WERI-Rb-1 (cell line): ENCODE measurements at regions not wholly inside any gene's neighbourhood (a gene's known extent, or its start where the extent isn't known, plus 50 kb on each side); places are given as distances from the start of the nearest gene placed in this dataset.

Source experiments
- DNase-seq: peaks from one replicate; pipeline ENCODE4 v3.0.0-alpha.2; 2020
- H3K27ac ChIP-seq: fragments of 250-450 bp; sonication (Bioruptor Pico); 2 replicates; pipeline ENCODE4 v1.5.1; 2020; ENCODE audit warnings: mild to moderate bottlenecking, moderate library complexity
- H3K27me3 ChIP-seq: fragments of 250-450 bp; sonication (Bioruptor Pico); 2 replicates; pipeline ENCODE4 v1.5.1; 2021; ENCODE audit warnings: mild to moderate bottlenecking, low read depth, moderate library complexity; ENCODE audit not compliant: insufficient read depth, severe bottlenecking
- H3K36me3 ChIP-seq: fragments of 250-450 bp; sonication (Bioruptor Pico); 2 replicates; pipeline ENCODE4 v1.5.1; 2020; ENCODE audit warnings: mild to moderate bottlenecking, moderate library complexity
- H3K4me3 ChIP-seq: 2 replicates; pipeline ENCODE4 v1.5.1; 2011; ENCODE audit warnings: low read depth, mild to moderate bottlenecking, control low read depth, low read length
- H3K9me3 ChIP-seq: fragments of 250-450 bp; sonication (Bioruptor Pico); 2 replicates; pipeline ENCODE4 v1.5.1; 2021; ENCODE audit warnings: mild to moderate bottlenecking, moderate library complexity; ENCODE audit not compliant: severe bottlenecking
- TF ChIP-seq, protein P1 (sequence below): IDR thresholded peaks from 2 replicates; pipeline ENCODE4 v1.5.1; 2011; ENCODE audit warnings: low read depth, mild to moderate bottlenecking, control low read depth, inconsistent platforms, low read length

GRCh38 chr5:51060953-51061352, 322.3 kb upstream of the ISL1 start:
- H3K27me3 ChIP-seq: peaks cover 11% of the 10 kb centered on the region
- DNase-seq: no peak
- TF ChIP-seq, protein P1, sequence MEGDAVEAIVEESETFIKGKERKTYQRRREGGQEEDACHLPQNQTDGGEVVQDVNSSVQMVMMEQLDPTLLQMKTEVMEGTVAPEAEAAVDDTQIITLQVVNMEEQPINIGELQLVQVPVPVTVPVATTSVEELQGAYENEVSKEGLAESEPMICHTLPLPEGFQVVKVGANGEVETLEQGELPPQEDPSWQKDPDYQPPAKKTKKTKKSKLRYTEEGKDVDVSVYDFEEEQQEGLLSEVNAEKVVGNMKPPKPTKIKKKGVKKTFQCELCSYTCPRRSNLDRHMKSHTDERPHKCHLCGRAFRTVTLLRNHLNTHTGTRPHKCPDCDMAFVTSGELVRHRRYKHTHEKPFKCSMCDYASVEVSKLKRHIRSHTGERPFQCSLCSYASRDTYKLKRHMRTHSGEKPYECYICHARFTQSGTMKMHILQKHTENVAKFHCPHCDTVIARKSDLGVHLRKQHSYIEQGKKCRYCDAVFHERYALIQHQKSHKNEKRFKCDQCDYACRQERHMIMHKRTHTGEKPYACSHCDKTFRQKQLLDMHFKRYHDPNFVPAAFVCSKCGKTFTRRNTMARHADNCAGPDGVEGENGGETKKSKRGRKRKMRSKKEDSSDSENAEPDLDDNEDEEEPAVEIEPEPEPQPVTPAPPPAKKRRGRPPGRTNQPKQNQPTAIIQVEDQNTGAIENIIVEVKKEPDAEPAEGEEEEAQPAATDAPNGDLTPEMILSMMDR: no peak
- no peaks in the 10 kb centered on the region for H3K9me3 ChIP-seq
- no peak overlapping the region for H3K27ac ChIP-seq
- no peak overlapping the region for H3K4me3 ChIP-seq
- no peaks in the 10 kb centered on the region for H3K36me3 ChIP-seq

GRCh38 chr5:51072937-51073336, 310.3 kb upstream of the ISL1 start:
- DNase-seq: no peak
- H3K4me3 ChIP-seq: no peak overlapping the region
- H3K36me3 ChIP-seq: no peaks in the 10 kb centered on the region
- H3K27ac ChIP-seq: no peak overlapping the region
- H3K27me3 ChIP-seq: peaks cover 11% of the 10 kb centered on the region
- TF ChIP-seq, protein P1: no peak
- no peaks in the 10 kb centered on the region for H3K9me3 ChIP-seq

GRCh38 chr5:51082741-51083140, 300.5 kb upstream of the ISL1 start:
- Histone ChIP-seq H3K9me3 (no peaks in the 10 kb centered on the region), H3K4me3 (no peak overlapping the region), H3K36me3 (no peaks in the 10 kb centered on the region), H3K27me3 (peaks cover 20% of the 10 kb centered on the region), H3K27ac (no peak overlapping the region)
- no peak for DNase-seq
- TF ChIP-seq, protein P1: no peak

DNA sequence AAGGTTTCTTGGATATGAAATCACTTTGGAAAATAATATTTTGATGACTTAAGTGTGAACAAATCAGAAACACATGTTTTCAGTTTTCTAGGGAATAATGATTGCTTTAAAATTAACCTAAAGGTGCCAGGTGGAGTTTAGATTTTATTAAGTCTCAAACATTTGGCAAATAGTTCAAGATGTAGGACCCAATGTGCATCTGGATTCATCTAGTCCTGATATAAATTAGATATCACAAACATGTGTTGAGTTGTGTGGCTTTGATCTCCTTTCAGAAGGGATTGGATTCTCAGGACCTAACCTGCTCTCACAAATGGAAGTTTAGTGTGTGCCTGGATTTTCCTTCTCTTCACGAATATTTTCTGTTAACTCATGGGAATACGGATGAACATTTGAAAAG, 291.4 kb upstream of the ISL1 start:
- no peak overlapping the region for H3K27ac ChIP-seq
- no peak for DNase-seq
- TF ChIP-seq, protein P1: no peak

GRCh38 chr5:51095486-51095885, 287.8 kb upstream of the ISL1 start:
- no peaks in the 10 kb centered on the region for H3K36me3 ChIP-seq
- no peak for DNase-seq
- no peak overlapping the region for H3K4me3 ChIP-seq

More for the DNA sequence above, 291.4 kb upstream of the ISL1 start:
- H3K36me3 ChIP-seq: no peaks in the 10 kb centered on the region
- H3K4me3 ChIP-seq: no peak overlapping the region
- peaks cover 24% of the 10 kb centered on the region for H3K27me3 ChIP-seq
- H3K9me3 ChIP-seq: no peaks in the 10 kb centered on the region

GRCh38 chr5:51096859-51097258, 286.4 kb upstream of the ISL1 start:
- Histone ChIP-seq H3K9me3 (no peaks in the 10 kb centered on the region), H3K27me3 (peaks cover 59% of the 10 kb centered on the region), H3K27ac (no peak overlapping the region), H3K4me3 (no peak overlapping the region), H3K36me3 (no peaks in the 10 kb centered on the region)
- no peak for DNase-seq
- TF ChIP-seq, protein P1: no peak

More at GRCh38 chr5:51095486-51095885, 287.8 kb upstream of the ISL1 start:
- TF ChIP-seq, protein P1: no peak
- Histone ChIP-seq H3K27me3 (peaks cover 48% of the 10 kb centered on the region), H3K9me3 (no peaks in the 10 kb centered on the region), H3K27ac (no peak overlapping the region)
